ENCODE measurements at regions not wholly inside any gene's neighbourhood (a gene's known extent, or its start where the extent isn't known, plus 50 kb on each side); places are given as distances from the start of the nearest gene placed in this dataset.
A peak's percentile ranks its signal among the peaks of the same experiment; 100 is the strongest.
"Not testable (repeated sequence)": the region's sequence is repeated elsewhere in the genome, so short reads cannot be mapped to it uniquely, and the experiment has no call there.

DNA sequence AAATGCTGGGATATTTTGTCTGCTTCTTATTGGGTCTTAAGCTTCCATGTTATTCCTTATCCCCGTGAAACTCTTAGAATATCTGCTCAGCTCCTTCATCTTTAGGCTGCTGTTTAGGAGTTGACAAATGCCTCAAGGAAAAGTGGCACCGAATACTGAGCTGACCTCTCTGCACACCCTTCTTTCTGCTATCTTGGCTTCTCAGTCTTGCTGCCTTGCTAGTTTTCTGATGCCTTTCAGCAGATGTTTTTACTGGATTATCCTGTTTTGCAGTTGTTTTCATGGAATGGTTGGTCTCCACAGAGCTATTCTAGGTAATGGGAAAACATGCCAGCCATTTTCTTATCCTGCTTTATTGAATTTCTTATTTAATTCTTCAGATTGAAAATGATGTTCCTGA lies 86.3 kb downstream of the GYPE start:
- Histone ChIP-seq H3K4me3 (ENCODE audit: low read length) (no peak overlapping the region), H3K36me3 (ENCODE audit: control insufficient read depth, insufficient read depth, low read length) (no peaks in the 10 kb centered on the region), H3K27me3 (ENCODE audit: control insufficient read depth, insufficient read depth, low read length) (no peaks in the 10 kb centered on the region), H3K4me1 (ENCODE audit: control insufficient read depth, insufficient read depth, low read length) (no peaks in the 10 kb centered on the region), H3K27ac (ENCODE audit: low read length) (no peak overlapping the region), H3K9me3 (replicated peaks; ENCODE audit: control insufficient read depth, low read depth, low read length) (no peaks in the 10 kb centered on the region)
- DNase-seq, result no peak
- no CpG with 5 or more reads among the region's 2 CpGs for WGBS (ENCODE audit: insufficient coverage)

DNA sequence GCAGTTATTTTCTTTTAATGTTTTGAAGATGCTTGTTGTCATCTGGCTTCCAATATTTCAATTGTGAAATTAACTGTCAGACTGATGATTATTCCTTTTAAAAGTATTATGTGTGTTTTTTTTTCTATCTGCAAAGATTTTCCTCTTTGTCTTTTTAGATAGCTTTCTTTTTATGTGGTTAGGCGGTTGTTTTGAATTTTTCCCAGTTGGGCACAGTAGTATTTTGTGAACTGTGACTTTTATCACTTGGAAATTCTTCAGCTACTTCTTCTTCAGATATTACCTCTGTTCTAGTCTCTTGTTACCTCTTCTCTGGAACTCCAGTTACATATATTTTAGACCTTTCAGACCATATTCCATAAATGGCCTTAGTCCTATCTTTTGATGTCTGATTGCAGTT lies 87.5 kb downstream of the GYPE start:
- not testable (repeated sequence) for DNase-seq; H3K27ac ChIP-seq (ENCODE audit: low read length); H3K4me1 ChIP-seq (ENCODE audit: control insufficient read depth, insufficient read depth, low read length); H3K4me3 ChIP-seq (ENCODE audit: low read length); H3K9me3 ChIP-seq (replicated peaks; ENCODE audit: control insufficient read depth, low read depth, low read length); H3K36me3 ChIP-seq (ENCODE audit: control insufficient read depth, insufficient read depth, low read length); H3K27me3 ChIP-seq (ENCODE audit: control insufficient read depth, insufficient read depth, low read length)
- WGBS (ENCODE audit: insufficient coverage), result no CpG with 5 or more reads among the region's 1 CpG

GRCh38 chr4:143815375-143815774 lies 90.0 kb downstream of the GYPE start:
- not testable (repeated sequence) for H3K36me3 ChIP-seq (ENCODE audit: control insufficient read depth, insufficient read depth, low read length); H3K9me3 ChIP-seq (replicated peaks; ENCODE audit: control insufficient read depth, low read depth, low read length); H3K4me3 ChIP-seq (ENCODE audit: low read length); H3K27ac ChIP-seq (ENCODE audit: low read length); DNase-seq; H3K4me1 ChIP-seq (ENCODE audit: control insufficient read depth, insufficient read depth, low read length); H3K27me3 ChIP-seq (ENCODE audit: control insufficient read depth, insufficient read depth, low read length)

GRCh38 chr4:143813431-143814154 lies 91.8 kb downstream of the GYPE start:
- DNase-seq; H3K36me3 ChIP-seq (ENCODE audit: control insufficient read depth, insufficient read depth, low read length); H3K4me3 ChIP-seq (ENCODE audit: low read length); H3K9me3 ChIP-seq (replicated peaks; ENCODE audit: control insufficient read depth, low read depth, low read length); H3K27ac ChIP-seq (ENCODE audit: low read length); H3K4me1 ChIP-seq (ENCODE audit: control insufficient read depth, insufficient read depth, low read length); H3K27me3 ChIP-seq (ENCODE audit: control insufficient read depth, insufficient read depth, low read length): not testable (repeated sequence)
- WGBS (ENCODE audit: insufficient coverage), result no CpG with 5 or more reads among the region's 4 CpGs

DNA sequence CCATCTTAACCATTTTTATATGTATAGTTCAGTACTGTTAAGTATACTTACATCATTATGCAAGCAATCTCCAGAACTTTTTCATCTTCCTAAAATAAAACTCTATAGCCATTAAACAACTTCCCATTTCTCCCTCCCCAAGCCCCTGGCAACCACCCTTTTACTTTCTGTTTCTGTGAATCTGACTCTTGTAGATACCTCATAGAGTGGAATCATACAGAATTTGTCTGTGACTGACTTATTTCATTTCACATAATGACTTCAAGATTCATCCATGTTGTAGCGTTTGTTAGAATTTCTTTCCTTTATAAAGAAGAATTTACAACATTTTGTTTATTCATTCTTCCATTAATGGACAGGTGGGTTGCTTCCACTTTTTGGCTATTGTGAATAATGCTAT lies 91.2 kb upstream of the FREM3 start:
- DNase-seq; H3K4me3 ChIP-seq (ENCODE audit: low read length); H3K36me3 ChIP-seq (ENCODE audit: control insufficient read depth, insufficient read depth, low read length); H3K4me1 ChIP-seq (ENCODE audit: control insufficient read depth, insufficient read depth, low read length); H3K27me3 ChIP-seq (ENCODE audit: control insufficient read depth, insufficient read depth, low read length); H3K9me3 ChIP-seq (replicated peaks; ENCODE audit: control insufficient read depth, low read depth, low read length); H3K27ac ChIP-seq (ENCODE audit: low read length): not testable (repeated sequence)
- WGBS (ENCODE audit: insufficient coverage), result no CpG with 5 or more reads among the region's 1 CpG

DNA sequence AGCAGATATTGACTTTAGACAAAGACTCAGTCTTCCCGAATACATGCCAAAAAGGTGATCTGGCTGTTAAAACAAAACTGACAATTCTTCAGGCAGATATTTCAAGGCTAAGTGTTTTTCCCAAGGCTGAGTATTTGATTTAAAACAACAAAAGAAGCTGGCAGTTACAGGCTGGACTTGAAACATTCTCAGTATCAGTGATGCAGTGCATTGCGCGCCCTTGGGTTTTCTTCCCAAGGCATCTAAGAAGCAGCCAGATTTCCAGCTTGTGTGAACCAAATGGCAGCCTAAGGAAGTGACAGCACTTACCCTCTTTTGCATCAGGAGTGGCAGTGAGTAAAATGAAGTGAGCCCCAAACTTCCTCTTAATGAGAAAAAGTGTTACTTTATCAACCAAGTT lies 90.0 kb upstream of the FREM3 start:
- H3K4me1 ChIP-seq (ENCODE audit: control insufficient read depth, insufficient read depth, low read length); H3K36me3 ChIP-seq (ENCODE audit: control insufficient read depth, insufficient read depth, low read length); DNase-seq; H3K4me3 ChIP-seq (ENCODE audit: low read length); H3K27ac ChIP-seq (ENCODE audit: low read length); H3K27me3 ChIP-seq (ENCODE audit: control insufficient read depth, insufficient read depth, low read length); H3K9me3 ChIP-seq (replicated peaks; ENCODE audit: control insufficient read depth, low read depth, low read length): not testable (repeated sequence)
- WGBS (ENCODE audit: insufficient coverage), result 100% methylated on average over 2 of the region's 3 CpGs

GRCh38 chr4:143789618-143790017 lies 89.1 kb upstream of the FREM3 start:
- H3K27ac ChIP-seq (ENCODE audit: low read length); DNase-seq; H3K4me1 ChIP-seq (ENCODE audit: control insufficient read depth, insufficient read depth, low read length); H3K36me3 ChIP-seq (ENCODE audit: control insufficient read depth, insufficient read depth, low read length); H3K27me3 ChIP-seq (ENCODE audit: control insufficient read depth, insufficient read depth, low read length); H3K9me3 ChIP-seq (replicated peaks; ENCODE audit: control insufficient read depth, low read depth, low read length); H3K4me3 ChIP-seq (ENCODE audit: low read length): not testable (repeated sequence)
- WGBS (ENCODE audit: insufficient coverage), result no CpG with 5 or more reads among the region's 2 CpGs

GRCh38 chr4:143784567-143784966 lies 84.1 kb upstream of the FREM3 start:
- peaks cover 7% of the 10 kb centered on the region for H3K9me3 ChIP-seq (replicated peaks; ENCODE audit: control insufficient read depth, low read depth, low read length)
- H3K27me3 ChIP-seq (ENCODE audit: control insufficient read depth, insufficient read depth, low read length), result no peaks in the 10 kb centered on the region
- H3K4me3 ChIP-seq (ENCODE audit: low read length), result no peak overlapping the region
- no CpG with 5 or more reads among the region's 2 CpGs for WGBS (ENCODE audit: insufficient coverage)
- H3K27ac ChIP-seq (ENCODE audit: low read length), result no peak overlapping the region
- no peaks in the 10 kb centered on the region for H3K36me3 ChIP-seq (ENCODE audit: control insufficient read depth, insufficient read depth, low read length)
- H3K4me1 ChIP-seq (ENCODE audit: control insufficient read depth, insufficient read depth, low read length), result no peaks in the 10 kb centered on the region
- no peak for DNase-seq

- no peak overlapping the region for H3K27ac ChIP-seq (ENCODE audit: low read length)
- peaks cover 7% of the 10 kb centered on the region for H3K9me3 ChIP-seq (replicated peaks; ENCODE audit: control insufficient read depth, low read depth, low read length)
- H3K4me1 ChIP-seq (ENCODE audit: control insufficient read depth, insufficient read depth, low read length), result no peaks in the 10 kb centered on the region
- H3K27me3 ChIP-seq (ENCODE audit: control insufficient read depth, insufficient read depth, low read length), result no peaks in the 10 kb centered on the region
- H3K36me3 ChIP-seq (ENCODE audit: control insufficient read depth, insufficient read depth, low read length), result no peaks in the 10 kb centered on the region
- H3K4me3 ChIP-seq (ENCODE audit: low read length), result no peak overlapping the region
- WGBS (ENCODE audit: insufficient coverage), result 83% methylated on average over 1 of the region's 1 CpG
- DNase-seq, result peak; percentile 3
These were observed 82.0 kb upstream of the FREM3 start for GRCh38 chr4:143782521-143782920.

- no peaks in the 10 kb centered on the region for H3K36me3 ChIP-seq (ENCODE audit: control insufficient read depth, insufficient read depth, low read length)
- H3K4me3 ChIP-seq (ENCODE audit: low read length), result no peak overlapping the region
- 83% methylated on average over 1 of the region's 8 CpGs for WGBS (ENCODE audit: insufficient coverage)
- H3K4me1 ChIP-seq (ENCODE audit: control insufficient read depth, insufficient read depth, low read length), result no peaks in the 10 kb centered on the region
- H3K9me3 ChIP-seq (replicated peaks; ENCODE audit: control insufficient read depth, low read depth, low read length), result no peaks in the 10 kb centered on the region
- DNase-seq, result peak; percentile 8
- no peaks in the 10 kb centered on the region for H3K27me3 ChIP-seq (ENCODE audit: control insufficient read depth, insufficient read depth, low read length)
- H3K27ac ChIP-seq (ENCODE audit: low read length), result no peak overlapping the region
These were observed 73.8 kb upstream of the FREM3 start for GRCh38 chr4:143773998-143774895.

Data from muscle of leg (tissue), 3 donors.